SK-N-SH treated with all-trans-retinoic acid at 6 μM for 48 hours (cell line): ENCODE measurements at regions not wholly inside any gene's neighbourhood (a gene's known extent, or its start where the extent isn't known, plus 50 kb on each side); places are given as distances from the start of the nearest gene placed in this dataset.

Experiments used
- ARNTL ChIP-seq: fragments of 450-650 bp; formaldehyde crosslinking; IDR thresholded peaks from 2 replicates; pipeline ENCODE4 v1.5.0; 2020; ENCODE audit warnings: low read depth, mild to moderate bottlenecking, moderate library complexity, borderline replicate concordance
- OSR1 ChIP-seq: fragments of 250-450 bp; sonication (Bioruptor Pico); IDR thresholded peaks from 2 replicates; pipeline ENCODE4 v1.8.0; 2022; ENCODE audit warnings: moderate library complexity, mild to moderate bottlenecking, inconsistent platforms
- PATZ1 ChIP-seq: fragments of 250-450 bp; sonication (Bioruptor Pico); IDR thresholded peaks from 2 replicates; pipeline ENCODE4 v1.8.0; 2020; ENCODE audit warnings: mild to moderate bottlenecking, moderate library complexity, borderline replicate concordance
- RARB ChIP-seq: fragments of 250-450 bp; sonication (Bioruptor Pico); IDR thresholded peaks from 2 replicates; pipeline ENCODE4 v1.8.0; 2021; ENCODE audit warnings: mild to moderate bottlenecking, moderate library complexity
- ZNF70 ChIP-seq: fragments of 450-650 bp; formaldehyde crosslinking; IDR thresholded peaks from 2 replicates; pipeline ENCODE4 v1.5.0; 2020; ENCODE audit warnings: mild to moderate bottlenecking, moderate library complexity
- TF ChIP-seq, protein P1 (sequence below): fragments of 250-450 bp; sonication (Bioruptor Pico); IDR thresholded peaks from 2 replicates; pipeline ENCODE4 v1.8.0; 2021; ENCODE audit warnings: low read depth, mild to moderate bottlenecking, moderate library complexity, borderline replicate concordance
- TF ChIP-seq, protein P2 (sequence below): fragments of 250-450 bp; sonication (Bioruptor Pico); IDR thresholded peaks from 2 replicates; pipeline ENCODE4 v1.5.1; 2020; ENCODE audit warnings: low read depth, mild to moderate bottlenecking, moderate library complexity
- TF ChIP-seq, protein P3 (sequence below): fragments of 250-450 bp; sonication (Bioruptor Pico); IDR thresholded peaks from 2 replicates; pipeline ENCODE4 v1.5.0; 2020; ENCODE audit warnings: mild to moderate bottlenecking, moderate library complexity

DNA sequence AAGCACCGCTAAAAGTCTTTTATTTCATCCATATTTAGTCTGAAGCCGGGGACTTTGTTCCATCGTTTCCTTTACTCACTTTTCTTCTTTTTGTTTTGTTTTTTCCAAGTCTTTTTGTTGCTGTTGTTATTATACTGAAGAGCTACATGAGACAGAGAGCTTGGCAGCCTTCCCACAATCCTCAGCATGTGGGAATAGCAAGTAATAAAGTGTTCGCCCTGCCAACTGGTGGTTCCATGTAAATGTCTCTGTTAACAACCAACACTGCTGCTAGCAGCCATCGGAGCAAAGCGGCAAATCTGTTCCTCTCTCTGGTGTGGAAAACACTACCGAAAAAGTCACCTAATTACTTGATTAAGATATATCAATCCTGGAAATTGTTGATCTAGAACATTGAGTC lies 437.8 kb upstream of the ID4 start:
- TF ChIP-seq, protein P1, sequence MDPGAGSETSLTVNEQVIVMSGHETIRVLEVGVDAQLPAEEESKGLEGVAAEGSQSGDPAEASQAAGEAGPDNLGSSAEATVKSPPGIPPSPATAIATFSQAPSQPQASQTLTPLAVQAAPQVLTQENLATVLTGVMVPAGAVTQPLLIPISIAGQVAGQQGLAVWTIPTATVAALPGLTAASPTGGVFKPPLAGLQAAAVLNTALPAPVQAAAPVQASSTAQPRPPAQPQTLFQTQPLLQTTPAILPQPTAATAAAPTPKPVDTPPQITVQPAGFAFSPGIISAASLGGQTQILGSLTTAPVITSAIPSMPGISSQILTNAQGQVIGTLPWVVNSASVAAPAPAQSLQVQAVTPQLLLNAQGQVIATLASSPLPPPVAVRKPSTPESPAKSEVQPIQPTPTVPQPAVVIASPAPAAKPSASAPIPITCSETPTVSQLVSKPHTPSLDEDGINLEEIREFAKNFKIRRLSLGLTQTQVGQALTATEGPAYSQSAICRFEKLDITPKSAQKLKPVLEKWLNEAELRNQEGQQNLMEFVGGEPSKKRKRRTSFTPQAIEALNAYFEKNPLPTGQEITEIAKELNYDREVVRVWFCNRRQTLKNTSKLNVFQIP (CRISPR knock-in tag) = no peak
- no peak for TF ChIP-seq OSR1 (CRISPR knock-in tag)
- TF ChIP-seq, protein P2, sequence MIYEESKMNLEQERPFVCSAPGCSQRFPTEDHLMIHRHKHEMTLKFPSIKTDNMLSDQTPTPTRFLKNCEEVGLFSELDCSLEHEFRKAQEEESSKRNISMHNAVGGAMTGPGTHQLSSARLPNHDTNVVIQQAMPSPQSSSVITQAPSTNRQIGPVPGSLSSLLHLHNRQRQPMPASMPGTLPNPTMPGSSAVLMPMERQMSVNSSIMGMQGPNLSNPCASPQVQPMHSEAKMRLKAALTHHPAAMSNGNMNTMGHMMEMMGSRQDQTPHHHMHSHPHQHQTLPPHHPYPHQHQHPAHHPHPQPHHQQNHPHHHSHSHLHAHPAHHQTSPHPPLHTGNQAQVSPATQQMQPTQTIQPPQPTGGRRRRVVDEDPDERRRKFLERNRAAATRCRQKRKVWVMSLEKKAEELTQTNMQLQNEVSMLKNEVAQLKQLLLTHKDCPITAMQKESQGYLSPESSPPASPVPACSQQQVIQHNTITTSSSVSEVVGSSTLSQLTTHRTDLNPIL (CRISPR knock-in tag) = no peak
- no peak for TF ChIP-seq ZNF70 (CRISPR knock-in tag)
- TF ChIP-seq, protein P3, sequence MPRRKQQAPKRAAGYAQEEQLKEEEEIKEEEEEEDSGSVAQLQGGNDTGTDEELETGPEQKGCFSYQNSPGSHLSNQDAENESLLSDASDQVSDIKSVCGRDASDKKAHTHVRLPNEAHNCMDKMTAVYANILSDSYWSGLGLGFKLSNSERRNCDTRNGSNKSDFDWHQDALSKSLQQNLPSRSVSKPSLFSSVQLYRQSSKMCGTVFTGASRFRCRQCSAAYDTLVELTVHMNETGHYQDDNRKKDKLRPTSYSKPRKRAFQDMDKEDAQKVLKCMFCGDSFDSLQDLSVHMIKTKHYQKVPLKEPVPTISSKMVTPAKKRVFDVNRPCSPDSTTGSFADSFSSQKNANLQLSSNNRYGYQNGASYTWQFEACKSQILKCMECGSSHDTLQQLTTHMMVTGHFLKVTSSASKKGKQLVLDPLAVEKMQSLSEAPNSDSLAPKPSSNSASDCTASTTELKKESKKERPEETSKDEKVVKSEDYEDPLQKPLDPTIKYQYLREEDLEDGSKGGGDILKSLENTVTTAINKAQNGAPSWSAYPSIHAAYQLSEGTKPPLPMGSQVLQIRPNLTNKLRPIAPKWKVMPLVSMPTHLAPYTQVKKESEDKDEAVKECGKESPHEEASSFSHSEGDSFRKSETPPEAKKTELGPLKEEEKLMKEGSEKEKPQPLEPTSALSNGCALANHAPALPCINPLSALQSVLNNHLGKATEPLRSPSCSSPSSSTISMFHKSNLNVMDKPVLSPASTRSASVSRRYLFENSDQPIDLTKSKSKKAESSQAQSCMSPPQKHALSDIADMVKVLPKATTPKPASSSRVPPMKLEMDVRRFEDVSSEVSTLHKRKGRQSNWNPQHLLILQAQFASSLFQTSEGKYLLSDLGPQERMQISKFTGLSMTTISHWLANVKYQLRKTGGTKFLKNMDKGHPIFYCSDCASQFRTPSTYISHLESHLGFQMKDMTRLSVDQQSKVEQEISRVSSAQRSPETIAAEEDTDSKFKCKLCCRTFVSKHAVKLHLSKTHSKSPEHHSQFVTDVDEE (CRISPR knock-in tag) = no peak
- no peak for TF ChIP-seq PATZ1 (CRISPR knock-in tag)
- TF ChIP-seq RARB (CRISPR knock-in tag) = no peak
- no peak for TF ChIP-seq ARNTL
